Kidney epithelial cell (primary cell): ENCODE measurements at regions not wholly inside any gene's neighbourhood (a gene's known extent, or its start where the extent isn't known, plus 50 kb on each side); places are given as distances from the start of the nearest gene placed in this dataset.

Experiments
- DNase-seq: peaks from one replicate; pipeline ENCODE4 v3.0.0-alpha.2; 2010; ENCODE audit warnings: low read depth
- H3K27me3 ChIP-seq: 2 replicates; pipeline ENCODE4 v1.6.0; 2011; ENCODE audit warnings: low read length; ENCODE audit not compliant: control insufficient read depth, insufficient read depth
- H3K36me3 ChIP-seq: 2 replicates; pipeline ENCODE4 v1.5.1; 2011; ENCODE audit warnings: low read length; ENCODE audit not compliant: control insufficient read depth, insufficient read depth
- H3K4me3 ChIP-seq: 2 replicates; pipeline ENCODE4 v1.5.1; 2011; ENCODE audit warnings: low read depth, mild to moderate bottlenecking, control low read depth, low read length
- CTCF ChIP-seq: IDR thresholded peaks from 2 replicates; pipeline ENCODE4 v1.5.1; 2011; ENCODE audit warnings: mild to moderate bottlenecking, moderate library complexity, low read length, control low read depth, inconsistent platforms; ENCODE audit not compliant: insufficient read depth, poor library complexity, severe bottlenecking

GRCh38 chr7:153006452-153006851 lies 246.9 kb downstream of the ACTR3B start:
- Histone ChIP-seq H3K36me3 (no peaks in the 10 kb centered on the region), H3K27me3 (no peaks in the 10 kb centered on the region), H3K4me3 (no peak overlapping the region)
- no peak for TF ChIP-seq CTCF
- DNase-seq = no peak

- Histone ChIP-seq H3K36me3 (no peaks in the 10 kb centered on the region), H3K4me3 (no peak overlapping the region), H3K27me3 (no peaks in the 10 kb centered on the region)
- DNase-seq = no peak
- no peak for TF ChIP-seq CTCF
These were observed 247.4 kb downstream of the ACTR3B start for GRCh38 chr7:153006911-153007310.

- DNase-seq = no peak
- H3K27me3 ChIP-seq = no peaks in the 10 kb centered on the region
- no peak overlapping the region for H3K4me3 ChIP-seq
- H3K36me3 ChIP-seq = no peaks in the 10 kb centered on the region
- TF ChIP-seq CTCF = no peak
These were observed 250.9 kb downstream of the ACTR3B start for GRCh38 chr7:153010416-153010815.

GRCh38 chr7:153012203-153012602 lies 252.7 kb downstream of the ACTR3B start:
- Histone ChIP-seq H3K36me3 (no peaks in the 10 kb centered on the region), H3K27me3 (no peaks in the 10 kb centered on the region), H3K4me3 (no peak overlapping the region)
- TF ChIP-seq CTCF = no peak
- no peak for DNase-seq

- no peak for TF ChIP-seq CTCF
- no peak overlapping the region for H3K4me3 ChIP-seq
- DNase-seq = no peak
- no peaks in the 10 kb centered on the region for H3K36me3 ChIP-seq
- no peaks in the 10 kb centered on the region for H3K27me3 ChIP-seq
These were observed 257.7 kb downstream of the ACTR3B start for GRCh38 chr7:153017223-153017622.

- no peak for DNase-seq
- H3K27me3 ChIP-seq = no peaks in the 10 kb centered on the region
- H3K36me3 ChIP-seq = no peaks in the 10 kb centered on the region
- TF ChIP-seq CTCF = no peak
- H3K4me3 ChIP-seq = no peak overlapping the region
These were observed 262.0 kb downstream of the ACTR3B start for GRCh38 chr7:153021542-153021941.
